H9 (cell line): ENCODE measurements at regions not wholly inside any gene's neighbourhood (a gene's known extent, or its start where the extent isn't known, plus 50 kb on each side); places are given as distances from the start of the nearest gene placed in this dataset.

Experiments used
- DNase-seq: peaks from one replicate; pipeline ENCODE4 v3.0.0-alpha.2; 2017
- H2AFZ ChIP-seq: one replicate; pipeline ENCODE4 v1.6.1; 2013; ENCODE audit warnings: mild to moderate bottlenecking, low read length, control low read depth, moderate library complexity
- H2AK5ac ChIP-seq: 2 replicates; pipeline ENCODE4 v1.6.1; 2013; ENCODE audit warnings: low read length, control low read depth, mixed read lengths; ENCODE audit not compliant: insufficient read length
- H2BK120ac ChIP-seq: one replicate; pipeline ENCODE4 v1.6.1; 2013; ENCODE audit warnings: low read depth, mild to moderate bottlenecking, low read length, control low read depth, inconsistent platforms; ENCODE audit not compliant: poor library complexity, severe bottlenecking
- H2BK12ac ChIP-seq: 2 replicates; pipeline ENCODE4 v1.6.1; 2013; ENCODE audit warnings: low read length, control low read depth, mixed read lengths, low read depth; ENCODE audit not compliant: insufficient read length
- H2BK15ac ChIP-seq: 2 replicates; pipeline ENCODE4 v1.6.1; 2013; ENCODE audit warnings: low read depth, low read length, control low read depth
- H2BK20ac ChIP-seq: one replicate; pipeline ENCODE4 v1.6.1; 2013; ENCODE audit warnings: low read depth, mild to moderate bottlenecking, low read length, control low read depth, inconsistent platforms; ENCODE audit not compliant: poor library complexity, severe bottlenecking
- H2BK5ac ChIP-seq: 2 replicates; pipeline ENCODE4 v1.6.1; 2013; ENCODE audit warnings: low read length, control low read depth, mixed read lengths; ENCODE audit not compliant: insufficient read length
- H3K14ac ChIP-seq: 2 replicates; pipeline ENCODE4 v1.6.1; 2013; ENCODE audit warnings: low read length, control low read depth; ENCODE audit not compliant: insufficient read depth
- H3K18ac ChIP-seq: 2 replicates; pipeline ENCODE4 v1.6.1; 2013; ENCODE audit warnings: low read depth, mild to moderate bottlenecking, mixed read lengths, low read length, control low read depth; ENCODE audit not compliant: insufficient read length
- H3K23ac ChIP-seq: 2 replicates; pipeline ENCODE4 v1.6.1; 2013; ENCODE audit warnings: low read length, control low read depth, mixed read lengths, low read depth; ENCODE audit not compliant: insufficient read length
- H3K23me2 ChIP-seq: 2 replicates; pipeline ENCODE4 v1.6.1; 2013; ENCODE audit warnings: low read depth, mild to moderate bottlenecking, mixed read lengths, low read length, control low read depth; ENCODE audit not compliant: insufficient read length, poor library complexity, severe bottlenecking
- H3K27ac ChIP-seq: 2 replicates; pipeline ENCODE4 v1.5.1; 2013; ENCODE audit warnings: low read length, control low read depth, mixed read lengths, low read depth; ENCODE audit not compliant: insufficient read length
- H3K27me3 ChIP-seq: 2 replicates; pipeline ENCODE4 v1.6.1; 2013; ENCODE audit warnings: low read length, control low read depth, inconsistent platforms; ENCODE audit not compliant: insufficient read depth
- H3K4ac ChIP-seq: 2 replicates; pipeline ENCODE4 v1.6.1; 2013; ENCODE audit warnings: low read depth, mild to moderate bottlenecking, control low read depth, inconsistent platforms, low read length, moderate library complexity
- H3K4me1 ChIP-seq: 2 replicates; pipeline ENCODE4 v1.6.1; 2013; ENCODE audit warnings: low read length, control low read depth, inconsistent platforms; ENCODE audit not compliant: insufficient read depth
- H3K4me2 ChIP-seq: 2 replicates; pipeline ENCODE4 v1.6.1; 2013; ENCODE audit warnings: low read length, control low read depth, mixed read lengths; ENCODE audit not compliant: insufficient read length, insufficient read depth
- H3K56ac ChIP-seq: 2 replicates; pipeline ENCODE4 v1.6.1; 2013; ENCODE audit warnings: low read depth, mild to moderate bottlenecking, mixed read lengths, low read length, control low read depth; ENCODE audit not compliant: insufficient read length
- H3K79me1 ChIP-seq: 2 replicates; pipeline ENCODE4 v1.6.1; 2013; ENCODE audit warnings: low read depth, mild to moderate bottlenecking, moderate library complexity, low read length, control low read depth, inconsistent platforms; ENCODE audit not compliant: insufficient read depth, poor library complexity, severe bottlenecking
- H3K79me2 ChIP-seq: 2 replicates; pipeline ENCODE4 v1.6.1; 2013; ENCODE audit warnings: low read length, control low read depth, inconsistent platforms; ENCODE audit not compliant: insufficient read depth
- H3K9ac ChIP-seq: 2 replicates; pipeline ENCODE4 v1.6.1; 2013; ENCODE audit warnings: low read length, control low read depth, mixed read lengths; ENCODE audit not compliant: insufficient read length; ENCODE audit errors: extremely low read depth
- H3K9me3 ChIP-seq: one replicate; pipeline ENCODE4 v1.6.1; 2013; ENCODE audit warnings: low read depth, low read length, inconsistent platforms; ENCODE audit not compliant: control insufficient read depth
- H3T11ph ChIP-seq: one replicate; pipeline ENCODE4 v1.6.1; 2013; ENCODE audit warnings: mild to moderate bottlenecking, low read length, control low read depth, inconsistent platforms
- H4K20me1 ChIP-seq: one replicate; pipeline ENCODE4 v1.6.1; 2013; ENCODE audit not compliant: control insufficient read depth, insufficient read length, insufficient read depth
- H4K5ac ChIP-seq: 2 replicates; pipeline ENCODE4 v1.6.1; 2013; ENCODE audit warnings: low read depth, mild to moderate bottlenecking, mixed read lengths, low read length, control low read depth; ENCODE audit not compliant: insufficient read length
- H4K8ac ChIP-seq: replicated peaks from 2 replicates; pipeline ENCODE4 v1.6.1; 2013; ENCODE audit warnings: low read length, control low read depth, mixed read lengths, low read depth; ENCODE audit not compliant: insufficient read length
- H4K91ac ChIP-seq: 2 replicates; pipeline ENCODE4 v1.6.1; 2013; ENCODE audit warnings: low read depth, mild to moderate bottlenecking, moderate library complexity, mixed read lengths, low read length, control low read depth; ENCODE audit not compliant: insufficient read length
- H3K27ac Mint-ChIP-seq, 3 experiments: 2 replicates in 2 of 3; 3 replicates in 1 of 3; pipeline ENCODE4 v1.8.0; 2020 to 2021; ENCODE audit warnings: mixed read lengths in 3 of 3, mild to moderate bottlenecking in 1 of 3, moderate library complexity in 1 of 3
- H3K27me3 Mint-ChIP-seq: 2 replicates; pipeline ENCODE4 v1.8.0; 2021; ENCODE audit warnings: low read depth, mild to moderate bottlenecking, moderate library complexity, mixed read lengths
- H3K36me3 Mint-ChIP-seq, 3 experiments: 2 replicates in 2 of 3; 3 replicates in 1 of 3; pipeline ENCODE4 v1.8.0; 2020 to 2021; ENCODE audit warnings: low read depth in 3 of 3, mixed read lengths in 3 of 3; ENCODE audit not compliant: insufficient read depth in 1 of 3
- H3K4me1 Mint-ChIP-seq, 2 experiments: 2 replicates each; pipeline ENCODE4 v1.8.0; 2020; ENCODE audit warnings: mixed read lengths in 2 of 2
- H3K4me3 Mint-ChIP-seq, 2 experiments: 2 replicates in 1 of 2; 3 replicates in 1 of 2; pipeline ENCODE4 v1.8.0; 2020 to 2021; ENCODE audit warnings: mild to moderate bottlenecking in 2 of 2, mixed read lengths in 2 of 2, moderate library complexity in 1 of 2
- H3K9me3 Mint-ChIP-seq, 2 experiments: 2 replicates in 1 of 2; 3 replicates in 1 of 2; pipeline ENCODE4 v1.8.0; 2020; ENCODE audit warnings: mild to moderate bottlenecking in 2 of 2, mixed read lengths in 2 of 2, moderate library complexity in 1 of 2
- WGBS: extraction: QIAGEN DNeasy Blood & Tissue Kit; methylation state at CpG from one replicate; pipeline ENCODE4 v1.1.7; 2013; ENCODE audit warnings: missing lambda C conversion rate, low lambda C conversion rate, mixed read lengths; ENCODE audit not compliant: insufficient read length; ENCODE audit errors: extremely low coverage; 5-methylcytosine and 5-hydroxymethylcytosine counted together
- TF ChIP-seq, protein P1 (sequence below): fragments of 200-600 bp; sonication (generic); conservative IDR thresholded peaks from 3 replicates; pipeline ENCODE4 v1.8.0; 2021; ENCODE audit warnings: antibody characterized with exemption, mild to moderate bottlenecking

DNA sequence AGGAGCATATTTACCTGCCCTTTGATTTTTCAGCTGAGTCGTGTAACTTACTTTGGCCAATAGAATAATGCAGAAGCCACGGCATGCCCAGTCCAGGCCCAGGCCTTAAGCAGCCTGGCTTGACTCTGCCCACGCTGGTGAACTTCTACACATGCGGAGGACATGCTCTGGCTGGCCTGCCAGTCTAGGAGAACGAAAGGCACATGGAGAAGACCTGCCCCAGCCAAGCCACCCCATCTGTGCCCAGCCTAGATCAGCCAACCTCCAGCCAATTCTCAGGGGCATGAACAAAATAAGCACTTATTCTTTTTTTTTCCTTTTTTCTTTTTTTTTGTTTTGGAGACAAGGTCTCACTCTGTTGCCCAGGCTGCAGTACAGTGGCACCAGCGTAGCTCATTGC, 112.7 kb upstream of the NANOS1 start:
- no peaks in the 10 kb centered on the region for H3K9me3 Mint-ChIP-seq
- no peaks in the 10 kb centered on the region for H3K23me2 ChIP-seq
- H3K14ac ChIP-seq: no peak overlapping the region
- TF ChIP-seq, protein P1, sequence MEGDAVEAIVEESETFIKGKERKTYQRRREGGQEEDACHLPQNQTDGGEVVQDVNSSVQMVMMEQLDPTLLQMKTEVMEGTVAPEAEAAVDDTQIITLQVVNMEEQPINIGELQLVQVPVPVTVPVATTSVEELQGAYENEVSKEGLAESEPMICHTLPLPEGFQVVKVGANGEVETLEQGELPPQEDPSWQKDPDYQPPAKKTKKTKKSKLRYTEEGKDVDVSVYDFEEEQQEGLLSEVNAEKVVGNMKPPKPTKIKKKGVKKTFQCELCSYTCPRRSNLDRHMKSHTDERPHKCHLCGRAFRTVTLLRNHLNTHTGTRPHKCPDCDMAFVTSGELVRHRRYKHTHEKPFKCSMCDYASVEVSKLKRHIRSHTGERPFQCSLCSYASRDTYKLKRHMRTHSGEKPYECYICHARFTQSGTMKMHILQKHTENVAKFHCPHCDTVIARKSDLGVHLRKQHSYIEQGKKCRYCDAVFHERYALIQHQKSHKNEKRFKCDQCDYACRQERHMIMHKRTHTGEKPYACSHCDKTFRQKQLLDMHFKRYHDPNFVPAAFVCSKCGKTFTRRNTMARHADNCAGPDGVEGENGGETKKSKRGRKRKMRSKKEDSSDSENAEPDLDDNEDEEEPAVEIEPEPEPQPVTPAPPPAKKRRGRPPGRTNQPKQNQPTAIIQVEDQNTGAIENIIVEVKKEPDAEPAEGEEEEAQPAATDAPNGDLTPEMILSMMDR: no peak
- no peak overlapping the region for H3K9ac ChIP-seq
- H3K18ac ChIP-seq: no peak overlapping the region
- WGBS: no CpG with 5 or more reads among the region's 6 CpGs
- no peak overlapping the region for H2AFZ ChIP-seq
- no peaks in the 10 kb centered on the region for H3K79me2 ChIP-seq
- H3K4me1 Mint-ChIP-seq: peaks cover 3 to 9% of the 10 kb centered on the region in 2 experiments; a peak in 3 of 4 replicates
- H2BK5ac ChIP-seq: no peak overlapping the region
- H2BK12ac ChIP-seq: no peak overlapping the region
- no peak overlapping the region for H3K27ac Mint-ChIP-seq
- H3K4ac ChIP-seq: no peak overlapping the region
- H4K20me1 ChIP-seq: no peaks in the 10 kb centered on the region
- H3K23ac ChIP-seq: no peak overlapping the region
- H2AK5ac ChIP-seq: no peak overlapping the region
- no peaks in the 10 kb centered on the region; the same call in 1 of the 2 replicates for H3K27me3 ChIP-seq
- no peaks in the 10 kb centered on the region for H3K9me3 ChIP-seq
- no peak overlapping the region for H3T11ph ChIP-seq
- H3K79me1 ChIP-seq: no peaks in the 10 kb centered on the region
- no peak overlapping the region for H3K56ac ChIP-seq
- H4K5ac ChIP-seq: no peak overlapping the region
- no peak overlapping the region for H4K8ac ChIP-seq
- H3K27me3 Mint-ChIP-seq: no peaks in the 10 kb centered on the region; the same call in none of the 2 replicates
- H3K27ac ChIP-seq: no peak overlapping the region
- DNase-seq: no peak
- no peak overlapping the region for H2BK15ac ChIP-seq
- H2BK20ac ChIP-seq: no peak overlapping the region
- H3K4me1 ChIP-seq: no peaks in the 10 kb centered on the region
- H2BK120ac ChIP-seq: no peak overlapping the region
- H3K4me3 Mint-ChIP-seq: no peak overlapping the region
- H4K91ac ChIP-seq: no peak overlapping the region
- no peak overlapping the region for H3K4me2 ChIP-seq
- H3K36me3 Mint-ChIP-seq: no peaks in the 10 kb centered on the region
